Peyer's patch (tissue), 4 donors: ENCODE measurements at regions not wholly inside any gene's neighbourhood (a gene's known extent, or its start where the extent isn't known, plus 50 kb on each side); places are given as distances from the start of the nearest gene placed in this dataset.

Experiments used
- POLR2A ChIP-seq, 2 donors: fragments of 450-650 bp; IDR thresholded peaks; one replicate each; pipeline ENCODE4 v1.5.1; 2017; ENCODE audit warnings: antibody characterized with exemption in 2 of 2, mild to moderate bottlenecking in 2 of 2, moderate library complexity in 2 of 2
- TF ChIP-seq, protein P1 (sequence below), 6 experiments: fragments of 450-650 bp in 4 of 6; fragments of 200-600 bp in 2 of 6; sonication (generic) in 1 of 6; IDR thresholded peaks; one replicate each; pipeline ENCODE4 v1.5.1; 2017 to 2019; ENCODE audit warnings: antibody characterized with exemption in 6 of 6, mild to moderate bottlenecking in 3 of 6, moderate library complexity in 1 of 6

- TF ChIP-seq, protein P1, sequence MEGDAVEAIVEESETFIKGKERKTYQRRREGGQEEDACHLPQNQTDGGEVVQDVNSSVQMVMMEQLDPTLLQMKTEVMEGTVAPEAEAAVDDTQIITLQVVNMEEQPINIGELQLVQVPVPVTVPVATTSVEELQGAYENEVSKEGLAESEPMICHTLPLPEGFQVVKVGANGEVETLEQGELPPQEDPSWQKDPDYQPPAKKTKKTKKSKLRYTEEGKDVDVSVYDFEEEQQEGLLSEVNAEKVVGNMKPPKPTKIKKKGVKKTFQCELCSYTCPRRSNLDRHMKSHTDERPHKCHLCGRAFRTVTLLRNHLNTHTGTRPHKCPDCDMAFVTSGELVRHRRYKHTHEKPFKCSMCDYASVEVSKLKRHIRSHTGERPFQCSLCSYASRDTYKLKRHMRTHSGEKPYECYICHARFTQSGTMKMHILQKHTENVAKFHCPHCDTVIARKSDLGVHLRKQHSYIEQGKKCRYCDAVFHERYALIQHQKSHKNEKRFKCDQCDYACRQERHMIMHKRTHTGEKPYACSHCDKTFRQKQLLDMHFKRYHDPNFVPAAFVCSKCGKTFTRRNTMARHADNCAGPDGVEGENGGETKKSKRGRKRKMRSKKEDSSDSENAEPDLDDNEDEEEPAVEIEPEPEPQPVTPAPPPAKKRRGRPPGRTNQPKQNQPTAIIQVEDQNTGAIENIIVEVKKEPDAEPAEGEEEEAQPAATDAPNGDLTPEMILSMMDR (IDR thresholded peaks at IDR 0.05): no peak
- TF ChIP-seq POLR2A (IDR thresholded peaks at IDR 0.05): no peak
These were observed 143.8 kb upstream of the ARL4C start for GRCh38 chr2:234640657-234641056.
